Activated naive CD4-positive, alpha-beta T cell treated with anti-CD3 and anti-CD28 coated beads, Interleukin-2, amount 50 U/mL, for 72 hours (primary cell): ENCODE measurements at regions not wholly inside any gene's neighbourhood (a gene's known extent, or its start where the extent isn't known, plus 50 kb on each side); places are given as distances from the start of the nearest gene placed in this dataset.

Experiments used
- ATAC-seq, 2 donors: fragments of 150-1000 bp; cut with Tn5 transposase; 2 replicates each; pipeline ENCODE4 v1.10.0; 2021; ENCODE audit warnings: mild to moderate bottlenecking in 2 of 2, moderate library complexity in 2 of 2
- DNase-seq, 2 donors: peaks; one replicate each; pipeline ENCODE4 v3.0.0; 2021 to 2022; ENCODE audit warnings: low spot score in 2 of 2
- H3K27ac Mint-ChIP-seq, 2 donors: one replicate each; pipeline ENCODE4 v1.8.0; 2022; ENCODE audit warnings: mild to moderate bottlenecking in 2 of 2, mixed read lengths in 2 of 2
- H3K36me3 Mint-ChIP-seq, 2 donors: one replicate each; pipeline ENCODE4 v1.8.0; 2022; ENCODE audit warnings: mixed read lengths in 2 of 2
- H3K9me3 Mint-ChIP-seq, 2 donors: one replicate each; pipeline ENCODE4 v1.8.0; 2022; ENCODE audit warnings: mixed read lengths in 2 of 2

DNA sequence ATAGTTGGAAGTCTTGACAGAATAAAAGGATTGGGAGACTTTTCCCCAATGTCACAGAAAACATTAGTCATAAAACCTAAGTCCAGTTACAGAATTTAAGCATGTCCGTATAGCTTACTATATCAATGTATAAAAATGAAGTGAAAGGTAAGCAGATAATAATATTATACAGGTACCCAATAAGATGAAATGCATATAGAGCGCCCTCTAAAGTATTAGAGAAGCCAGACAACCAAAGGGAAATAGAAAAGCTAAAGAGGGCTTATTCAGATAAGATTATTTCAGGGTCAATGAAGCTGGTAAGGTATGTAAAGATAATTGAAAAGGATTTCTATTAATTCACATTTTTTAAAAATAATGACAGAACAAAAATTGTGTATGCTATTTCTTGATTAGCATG, 947.7 kb upstream of the MAP3K7 start:
- no peak overlapping the region for H3K27ac Mint-ChIP-seq
- H3K36me3 Mint-ChIP-seq = no peaks in the 10 kb centered on the region
- no peak for DNase-seq
- H3K9me3 Mint-ChIP-seq = peaks cover 0 to 8% of the 10 kb centered on the region in 2 donors
- no peak for ATAC-seq

DNA sequence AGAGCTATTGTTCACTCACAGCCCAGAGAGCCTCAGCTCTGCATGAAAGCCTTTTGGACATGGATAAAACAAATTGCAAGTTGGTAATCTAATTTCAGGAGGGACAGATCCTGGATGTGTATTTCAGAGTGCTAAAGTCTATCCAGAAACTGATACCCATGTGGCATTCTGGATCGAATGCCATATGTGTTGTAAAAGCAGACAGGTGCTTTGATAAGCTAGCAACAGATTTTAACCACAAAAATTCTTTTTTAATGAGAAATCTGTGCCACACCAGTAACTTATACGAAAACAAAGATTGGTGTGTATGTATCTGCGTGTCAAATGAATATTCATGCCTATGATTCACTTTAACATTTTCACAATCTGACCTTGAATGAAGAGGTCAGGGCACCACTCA, 936.6 kb upstream of the MAP3K7 start:
- DNase-seq (no peak), ATAC-seq (no peak)
- Mint-ChIP-seq H3K36me3 (no peaks in the 10 kb centered on the region), H3K9me3 (peaks cover 3 to 4% of the 10 kb centered on the region in 2 donors), H3K27ac (no peak overlapping the region)

- Mint-ChIP-seq H3K27ac (no peak overlapping the region), H3K9me3 (peaks cover 3 to 4% of the 10 kb centered on the region in 2 donors), H3K36me3 (no peaks in the 10 kb centered on the region)
- DNase-seq = no peak
- no peak for ATAC-seq
These were observed 935.1 kb upstream of the MAP3K7 start for GRCh38 chr6:91521999-91522398.

DNA sequence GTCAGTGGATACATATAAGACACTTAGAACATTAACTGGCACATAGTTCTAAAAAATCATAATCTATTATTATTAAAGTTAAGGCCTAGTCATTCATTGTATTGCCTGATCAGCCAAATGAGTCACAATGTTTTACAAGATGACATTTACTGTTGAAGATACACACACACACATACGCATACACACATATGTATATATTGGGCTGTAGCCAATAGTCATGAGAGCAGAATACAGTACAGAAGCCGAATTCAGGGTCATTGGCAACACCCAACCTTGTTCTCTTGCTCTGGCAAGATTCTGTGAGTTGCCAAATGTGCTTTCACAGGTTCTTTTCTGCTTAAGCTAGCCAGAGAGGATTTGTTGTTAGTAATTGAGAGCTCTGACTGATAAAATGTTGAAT, 922.8 kb upstream of the MAP3K7 start:
- no peak for DNase-seq

DNA sequence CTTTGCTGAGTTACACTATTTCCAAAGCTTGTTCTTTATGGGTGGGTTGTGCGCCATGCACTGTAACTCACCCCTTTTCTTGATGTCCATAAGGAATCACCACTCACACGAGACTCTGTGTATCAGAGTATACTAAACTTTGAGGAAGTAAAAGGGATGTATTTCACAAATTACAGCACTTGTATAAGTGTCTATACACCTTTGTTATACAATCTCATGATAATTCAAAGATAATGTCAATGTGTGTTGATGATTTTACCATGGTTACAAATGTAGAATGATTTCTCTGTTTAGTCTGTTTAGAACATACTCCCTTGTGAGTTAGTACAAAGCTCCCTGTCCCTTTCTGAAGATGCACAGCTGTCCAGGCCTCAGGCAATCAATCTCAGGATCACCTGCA, 922.2 kb upstream of the MAP3K7 start:
- peaks cover 4 to 7% of the 10 kb centered on the region in 2 donors for H3K9me3 Mint-ChIP-seq
- DNase-seq = no peak
- H3K36me3 Mint-ChIP-seq = no peaks in the 10 kb centered on the region
- no peak overlapping the region for H3K27ac Mint-ChIP-seq
- no peak for ATAC-seq

More for the DNA sequence above, 922.8 kb upstream of the MAP3K7 start:
- H3K9me3 Mint-ChIP-seq = peaks cover 4 to 7% of the 10 kb centered on the region in 2 donors
- H3K36me3 Mint-ChIP-seq = no peaks in the 10 kb centered on the region
- H3K27ac Mint-ChIP-seq = no peak overlapping the region
- no peak for ATAC-seq

DNA sequence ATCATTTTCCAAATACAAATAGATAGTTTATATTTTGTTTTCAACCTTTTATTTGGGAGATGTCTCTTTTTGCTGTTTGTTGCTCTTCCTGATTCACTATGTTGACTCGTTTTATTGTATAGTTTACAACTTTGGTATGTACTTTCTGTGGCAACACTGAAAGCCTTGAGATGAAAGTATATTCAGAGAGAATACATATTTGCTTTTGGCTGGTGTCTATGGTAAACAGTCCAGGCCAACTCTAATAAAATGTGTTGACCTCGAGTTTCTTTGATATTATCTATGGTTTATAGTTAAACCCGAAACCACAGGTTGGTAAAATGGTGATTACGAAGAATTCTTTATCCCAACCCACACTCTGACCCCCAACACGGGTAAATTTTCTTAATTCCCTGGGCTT, 919.6 kb upstream of the MAP3K7 start:
- ATAC-seq = no peak
- no peak for DNase-seq
- Mint-ChIP-seq H3K27ac (no peak overlapping the region), H3K36me3 (no peaks in the 10 kb centered on the region), H3K9me3 (peaks cover 4 to 7% of the 10 kb centered on the region in 2 donors)

GRCh38 chr6:91505199-91505598, 918.3 kb upstream of the MAP3K7 start:
- Mint-ChIP-seq H3K9me3 (peaks cover 4 to 7% of the 10 kb centered on the region in 2 donors), H3K27ac (no peak overlapping the region), H3K36me3 (no peaks in the 10 kb centered on the region)
- DNase-seq = no peak
- ATAC-seq = no peak

- Mint-ChIP-seq H3K36me3 (no peaks in the 10 kb centered on the region), H3K9me3 (peaks cover 0 to 4% of the 10 kb centered on the region in 2 donors), H3K27ac (no peak overlapping the region)
- ATAC-seq (no peak), DNase-seq (no peak)
These were observed 915.1 kb upstream of the MAP3K7 start for GRCh38 chr6:91501930-91502329.

- no peak overlapping the region for H3K27ac Mint-ChIP-seq
- ATAC-seq (no peak), DNase-seq (no peak)
- H3K9me3 Mint-ChIP-seq = peaks cover 0 to 2% of the 10 kb centered on the region in 2 donors
- no peaks in the 10 kb centered on the region for H3K36me3 Mint-ChIP-seq
These were observed 913.9 kb upstream of the MAP3K7 start for GRCh38 chr6:91500689-91501303.

DNA sequence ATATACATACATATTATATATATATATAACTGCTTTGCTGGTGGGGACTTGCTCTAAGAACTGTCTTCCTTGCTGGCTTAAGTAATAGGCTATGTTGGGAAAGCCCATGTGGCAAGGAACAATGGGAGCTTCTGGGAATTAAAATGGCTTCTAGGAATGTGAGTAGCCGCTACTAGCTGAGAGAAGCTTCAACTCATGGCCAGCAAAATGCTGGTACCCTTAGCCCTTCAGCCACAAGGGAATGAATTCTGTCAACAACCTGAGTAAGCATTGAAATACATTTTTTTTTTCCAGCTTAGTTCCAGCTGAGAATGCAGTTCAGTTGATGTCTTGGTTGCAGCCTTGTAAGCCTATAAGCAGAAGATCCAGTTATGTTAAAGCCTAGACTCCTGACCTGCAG, 911.7 kb upstream of the MAP3K7 start:
- DNase-seq (no peak), ATAC-seq (no peak)
- no peaks in the 10 kb centered on the region for H3K36me3 Mint-ChIP-seq
- no peaks in the 10 kb centered on the region for H3K9me3 Mint-ChIP-seq
- no peak overlapping the region for H3K27ac Mint-ChIP-seq

- H3K36me3 Mint-ChIP-seq = no peaks in the 10 kb centered on the region
- no peaks in the 10 kb centered on the region for H3K9me3 Mint-ChIP-seq
- ATAC-seq (no peak), DNase-seq (no peak)
- H3K27ac Mint-ChIP-seq = no peak overlapping the region
These were observed 910.9 kb upstream of the MAP3K7 start for GRCh38 chr6:91497770-91498169.

DNA sequence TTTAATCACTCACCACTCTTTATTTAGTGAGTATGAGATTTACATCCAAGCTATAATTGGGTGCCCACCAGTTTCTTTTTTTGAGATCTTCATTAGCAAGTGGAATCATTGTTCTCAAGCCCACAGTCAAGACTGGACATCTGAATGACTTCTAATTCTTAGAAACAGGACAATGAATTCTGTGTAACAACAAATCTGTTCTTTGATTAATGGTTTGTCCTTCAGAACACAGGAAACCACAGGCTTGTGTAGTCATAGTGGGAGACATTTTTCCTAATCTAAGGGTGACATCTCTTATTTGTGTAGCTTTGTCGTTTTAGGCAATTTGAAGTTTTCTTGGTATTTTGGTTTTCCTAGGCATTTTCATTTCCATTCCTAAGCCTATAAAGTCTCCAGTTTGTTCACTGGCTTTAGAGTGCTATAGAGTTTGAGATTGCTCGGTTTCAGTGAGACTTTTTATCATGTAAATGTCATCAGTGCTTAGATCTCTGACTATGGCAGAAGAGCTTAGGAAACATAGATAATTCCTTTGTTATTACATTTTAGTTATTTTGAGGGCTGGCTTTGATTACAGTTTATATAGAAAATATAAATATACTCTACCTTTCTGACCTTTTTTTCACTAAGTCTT, 903.9 kb upstream of the MAP3K7 start:
- Mint-ChIP-seq H3K27ac (no peak overlapping the region), H3K36me3 (no peaks in the 10 kb centered on the region), H3K9me3 (no peaks in the 10 kb centered on the region)
- DNase-seq (no peak), ATAC-seq (no peak)

DNA sequence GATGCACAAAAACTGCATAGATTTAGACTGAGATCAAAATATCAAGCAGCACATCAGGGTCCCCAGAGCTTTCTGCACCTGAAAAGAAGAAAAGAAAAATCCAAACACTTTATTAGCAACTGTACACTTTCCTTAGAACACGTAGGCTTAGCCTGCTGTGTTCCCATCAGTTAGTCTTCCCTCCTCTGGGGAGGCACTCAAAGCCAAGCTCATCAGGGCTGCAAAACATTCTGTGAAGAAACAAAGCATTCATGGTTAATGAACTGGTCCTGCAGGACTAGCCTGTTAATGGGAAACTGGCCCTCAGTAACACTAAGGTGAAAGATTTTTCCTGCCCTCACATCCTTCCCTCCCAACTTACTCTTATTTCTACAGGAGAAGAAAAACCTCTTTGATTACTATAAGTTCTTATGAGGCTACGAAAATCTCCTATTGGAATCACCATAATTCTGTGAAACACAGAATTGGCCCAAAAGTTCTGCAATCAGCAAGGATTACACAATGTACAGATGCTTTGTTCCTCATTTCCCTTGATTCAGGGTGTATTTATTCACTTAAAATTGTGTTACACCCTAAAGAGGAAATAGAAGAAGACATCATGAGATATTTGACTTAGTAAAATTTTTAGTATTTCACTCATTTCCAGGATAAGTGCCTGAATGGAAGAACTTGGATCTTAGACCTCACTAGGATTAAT, 901.0 kb upstream of the MAP3K7 start:
- no peak for ATAC-seq
- H3K27ac Mint-ChIP-seq = no peak overlapping the region
- no peak for DNase-seq
- H3K9me3 Mint-ChIP-seq = no peaks in the 10 kb centered on the region
- H3K36me3 Mint-ChIP-seq = no peaks in the 10 kb centered on the region

- DNase-seq (no peak), ATAC-seq (no peak)
- Mint-ChIP-seq H3K27ac (no peak overlapping the region), H3K36me3 (no peaks in the 10 kb centered on the region), H3K9me3 (no peaks in the 10 kb centered on the region)
These were observed 899.3 kb upstream of the MAP3K7 start for GRCh38 chr6:91486200-91486599.

DNA sequence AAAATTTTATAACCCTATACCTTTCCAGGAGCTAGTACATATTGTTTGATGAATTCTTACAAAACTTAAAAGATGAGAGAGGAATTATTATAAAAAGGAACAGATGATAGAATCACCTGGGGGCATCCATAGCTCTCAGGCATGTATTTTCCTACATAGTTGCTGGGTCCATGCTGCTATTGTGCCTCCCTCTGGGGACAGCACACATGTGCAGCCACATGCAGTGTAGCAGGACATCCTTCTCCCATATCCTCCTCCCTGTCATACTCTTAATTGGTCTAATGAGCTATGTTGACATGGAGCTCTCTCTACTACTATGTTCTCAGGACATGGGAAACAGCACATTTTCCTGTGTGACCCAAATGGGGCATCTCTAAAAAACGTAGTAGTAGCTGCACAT, 898.2 kb upstream of the MAP3K7 start:
- no peaks in the 10 kb centered on the region for H3K9me3 Mint-ChIP-seq
- DNase-seq (no peak), ATAC-seq (no peak)
- H3K27ac Mint-ChIP-seq = no peak overlapping the region
- H3K36me3 Mint-ChIP-seq = no peaks in the 10 kb centered on the region

DNA sequence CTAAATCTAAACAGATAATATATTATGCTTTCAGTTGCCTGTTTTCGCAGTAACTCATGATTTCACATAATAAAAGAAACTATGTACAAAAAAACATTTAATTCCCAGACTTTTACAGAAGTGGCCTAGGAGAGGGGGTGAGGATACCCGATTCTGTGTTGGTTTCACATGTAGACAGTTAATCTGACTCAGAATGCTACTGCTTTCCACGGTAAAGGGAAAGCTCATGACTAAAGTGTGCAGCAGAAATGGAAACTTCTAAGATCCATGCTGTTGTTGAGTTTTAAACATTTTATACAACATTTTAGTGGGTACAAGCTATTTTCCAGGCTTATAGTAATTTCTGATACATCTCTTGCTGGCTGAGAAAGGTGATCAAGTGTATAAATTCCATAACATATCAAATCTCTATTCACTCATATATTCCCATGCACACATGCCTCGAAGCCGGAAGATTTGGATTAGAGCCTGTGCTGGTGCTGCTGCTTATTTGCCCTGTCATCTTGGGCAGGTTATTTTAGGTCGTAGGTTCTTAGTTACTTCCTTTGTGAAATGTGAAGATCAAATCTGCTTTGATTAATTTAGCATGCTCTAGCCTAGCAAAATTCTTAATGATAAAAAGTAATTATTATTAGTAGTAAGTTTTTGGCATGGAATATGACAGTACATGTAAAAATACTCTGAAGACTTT, 896.7 kb upstream of the MAP3K7 start:
- Mint-ChIP-seq H3K36me3 (no peaks in the 10 kb centered on the region), H3K27ac (no peak overlapping the region), H3K9me3 (no peaks in the 10 kb centered on the region)
- DNase-seq = no peak
- ATAC-seq = no peak

- no peaks in the 10 kb centered on the region for H3K36me3 Mint-ChIP-seq
- no peak for DNase-seq
- ATAC-seq = no peak
- peaks cover 0 to 4% of the 10 kb centered on the region in 2 donors for H3K9me3 Mint-ChIP-seq
- H3K27ac Mint-ChIP-seq = peak overlapping the region in 1 of 2 donors; percentile 45
These were observed 895.6 kb upstream of the MAP3K7 start for GRCh38 chr6:91482498-91482897.
